ENCODE measurements at regions not wholly inside any gene's neighbourhood (a gene's known extent, or its start where the extent isn't known, plus 50 kb on each side); places are given as distances from the start of the nearest gene placed in this dataset.

- no peak for ATAC-seq
- no peak for TF ChIP-seq ZFP3 (CRISPR knock-in tag; IDR thresholded peaks at IDR 0.05)
- no peak for TF ChIP-seq ZFP30 (CRISPR knock-in tag; IDR thresholded peaks at IDR 0.05)
- no peak for TF ChIP-seq ZNF70 (CRISPR knock-in tag; IDR thresholded peaks at IDR 0.05)
Measured at GRCh38 chr9:105954517-105954916, 260.2 kb downstream of the TMEM38B start.

- no peak for ATAC-seq
Measured at GRCh38 chr9:105957830-105958229, 263.5 kb downstream of the TMEM38B start.

DNA sequence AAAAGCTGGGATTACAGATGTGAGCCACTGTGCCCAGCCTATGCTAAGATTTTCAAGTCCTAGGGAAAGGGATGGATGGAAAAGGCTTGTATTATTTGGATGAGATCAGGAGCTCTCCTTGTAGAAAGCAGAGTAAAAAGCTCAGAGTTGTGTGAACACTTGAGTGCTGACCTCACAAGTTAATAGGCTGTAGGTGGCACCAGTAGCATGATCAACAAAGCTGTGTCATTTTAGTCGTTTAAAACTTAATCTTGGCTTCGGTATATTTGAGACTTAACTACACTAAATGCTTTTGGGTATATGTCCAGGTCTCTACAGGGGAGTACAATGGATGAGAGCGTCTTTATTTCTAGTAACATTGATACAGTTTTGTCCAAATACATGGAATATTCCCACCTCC is 264.2 kb downstream of the TMEM38B start:
- TF ChIP-seq ARNTL (CRISPR knock-in tag; IDR thresholded peaks at IDR 0.05; ENCODE audit: borderline replicate concordance, low read depth): no peak
- no peak for TF ChIP-seq ZC3H10 (CRISPR knock-in tag; IDR thresholded peaks at IDR 0.05)
- TF ChIP-seq ZFP3 (CRISPR knock-in tag; IDR thresholded peaks at IDR 0.05): no peak
- TF ChIP-seq TSHZ2 (CRISPR knock-in tag; IDR thresholded peaks at IDR 0.05): no peak
- no peak for TF ChIP-seq OSR1 (CRISPR knock-in tag; IDR thresholded peaks at IDR 0.05)
- TF ChIP-seq ZNF70 (CRISPR knock-in tag; IDR thresholded peaks at IDR 0.05): no peak
- no peak for TF ChIP-seq ZFP30 (CRISPR knock-in tag; IDR thresholded peaks at IDR 0.05)
- no peak for TF ChIP-seq CSDC2 (CRISPR knock-in tag; IDR thresholded peaks at IDR 0.05)
- TF ChIP-seq, protein P1, sequence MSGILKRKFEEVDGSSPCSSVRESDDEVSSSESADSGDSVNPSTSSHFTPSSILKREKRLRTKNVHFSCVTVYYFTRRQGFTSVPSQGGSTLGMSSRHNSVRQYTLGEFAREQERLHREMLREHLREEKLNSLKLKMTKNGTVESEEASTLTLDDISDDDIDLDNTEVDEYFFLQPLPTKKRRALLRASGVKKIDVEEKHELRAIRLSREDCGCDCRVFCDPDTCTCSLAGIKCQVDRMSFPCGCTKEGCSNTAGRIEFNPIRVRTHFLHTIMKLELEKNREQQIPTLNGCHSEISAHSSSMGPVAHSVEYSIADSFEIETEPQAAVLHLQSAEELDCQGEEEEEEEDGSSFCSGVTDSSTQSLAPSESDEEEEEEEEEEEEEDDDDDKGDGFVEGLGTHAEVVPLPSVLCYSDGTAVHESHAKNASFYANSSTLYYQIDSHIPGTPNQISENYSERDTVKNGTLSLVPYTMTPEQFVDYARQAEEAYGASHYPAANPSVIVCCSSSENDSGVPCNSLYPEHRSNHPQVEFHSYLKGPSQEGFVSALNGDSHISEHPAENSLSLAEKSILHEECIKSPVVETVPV (CRISPR knock-in tag; IDR thresholded peaks at IDR 0.05): no peak
- no peak for TF ChIP-seq PATZ1 (CRISPR knock-in tag; IDR thresholded peaks at IDR 0.05; ENCODE audit: borderline replicate concordance)
- TF ChIP-seq ESRRG (CRISPR knock-in tag; IDR thresholded peaks at IDR 0.05): no peak
- TF ChIP-seq TCF4 (CRISPR knock-in tag; IDR thresholded peaks at IDR 0.05; ENCODE audit: borderline replicate concordance): no peak
- no peak for ATAC-seq

More at GRCh38 chr9:105957830-105958229, 263.5 kb downstream of the TMEM38B start:
- no peak for TF ChIP-seq ZFP3 (CRISPR knock-in tag; IDR thresholded peaks at IDR 0.05)
- no peak for TF ChIP-seq TSHZ2 (CRISPR knock-in tag; IDR thresholded peaks at IDR 0.05)
- TF ChIP-seq ISL1 (CRISPR knock-in tag; IDR thresholded peaks at IDR 0.05): no peak
- TF ChIP-seq ZC3H10 (CRISPR knock-in tag; IDR thresholded peaks at IDR 0.05): no peak
- TF ChIP-seq PPARA (CRISPR knock-in tag; IDR thresholded peaks at IDR 0.05; ENCODE audit: borderline replicate concordance): no peak
- TF ChIP-seq RARB (CRISPR knock-in tag; IDR thresholded peaks at IDR 0.05): no peak
- TF ChIP-seq GLIS3 (CRISPR knock-in tag; IDR thresholded peaks at IDR 0.05): no peak
- TF ChIP-seq CSDC2 (CRISPR knock-in tag; IDR thresholded peaks at IDR 0.05): no peak
- TF ChIP-seq, protein P2, sequence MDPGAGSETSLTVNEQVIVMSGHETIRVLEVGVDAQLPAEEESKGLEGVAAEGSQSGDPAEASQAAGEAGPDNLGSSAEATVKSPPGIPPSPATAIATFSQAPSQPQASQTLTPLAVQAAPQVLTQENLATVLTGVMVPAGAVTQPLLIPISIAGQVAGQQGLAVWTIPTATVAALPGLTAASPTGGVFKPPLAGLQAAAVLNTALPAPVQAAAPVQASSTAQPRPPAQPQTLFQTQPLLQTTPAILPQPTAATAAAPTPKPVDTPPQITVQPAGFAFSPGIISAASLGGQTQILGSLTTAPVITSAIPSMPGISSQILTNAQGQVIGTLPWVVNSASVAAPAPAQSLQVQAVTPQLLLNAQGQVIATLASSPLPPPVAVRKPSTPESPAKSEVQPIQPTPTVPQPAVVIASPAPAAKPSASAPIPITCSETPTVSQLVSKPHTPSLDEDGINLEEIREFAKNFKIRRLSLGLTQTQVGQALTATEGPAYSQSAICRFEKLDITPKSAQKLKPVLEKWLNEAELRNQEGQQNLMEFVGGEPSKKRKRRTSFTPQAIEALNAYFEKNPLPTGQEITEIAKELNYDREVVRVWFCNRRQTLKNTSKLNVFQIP (CRISPR knock-in tag; IDR thresholded peaks at IDR 0.05; ENCODE audit: borderline replicate concordance, low read depth): no peak
- no peak for TF ChIP-seq PATZ1 (CRISPR knock-in tag; IDR thresholded peaks at IDR 0.05; ENCODE audit: borderline replicate concordance)
